ENCODE measurements at regions not wholly inside any gene's neighbourhood (a gene's known extent, or its start where the extent isn't known, plus 50 kb on each side); places are given as distances from the start of the nearest gene placed in this dataset.
"Not testable (repeated sequence)": the region's sequence is repeated elsewhere in the genome, so short reads cannot be mapped to it uniquely, and the experiment has no call there.

DNA sequence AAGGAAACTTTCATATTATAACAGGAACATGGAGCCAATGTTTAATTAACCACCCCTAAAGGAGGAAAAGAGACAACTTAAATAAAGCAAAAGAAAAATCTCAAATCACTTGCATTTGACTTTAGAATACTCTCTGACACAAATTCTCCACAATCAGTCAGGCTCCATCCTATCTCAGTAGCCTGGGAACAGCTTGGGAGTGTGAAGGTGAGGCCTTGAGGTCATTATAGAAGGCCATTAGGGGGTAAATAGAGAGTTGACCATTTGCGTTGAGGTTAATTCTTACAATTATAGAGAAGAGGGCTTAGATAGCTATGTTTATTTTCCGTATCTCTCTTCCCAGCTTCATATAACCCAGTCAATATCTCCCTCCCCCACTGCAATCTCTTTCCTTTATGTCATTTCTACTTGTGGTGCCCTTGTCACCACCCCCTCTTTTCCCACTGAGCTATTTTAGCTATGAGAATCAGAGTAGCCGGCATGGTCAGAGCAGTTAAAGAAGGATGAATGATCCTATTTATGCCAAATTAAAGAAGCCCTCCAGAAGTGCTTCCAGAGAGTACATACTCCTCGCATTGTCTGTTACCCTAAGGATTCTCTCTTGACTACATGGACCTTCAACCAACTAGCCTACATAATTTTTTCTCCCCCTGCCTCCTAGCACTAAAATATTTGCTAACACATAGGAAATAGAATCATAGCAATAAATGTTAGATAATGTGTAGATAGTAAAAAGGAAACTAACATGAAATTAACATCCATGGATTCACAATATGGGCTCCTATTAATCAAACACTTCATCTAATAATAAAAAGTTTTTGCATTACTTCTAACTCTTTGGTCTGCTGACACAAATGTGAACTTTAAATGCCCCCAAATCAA lies 135.2 kb upstream of the KRR1 start:
- no peak for DNase-seq (ENCODE audit: low spot score)

DNA sequence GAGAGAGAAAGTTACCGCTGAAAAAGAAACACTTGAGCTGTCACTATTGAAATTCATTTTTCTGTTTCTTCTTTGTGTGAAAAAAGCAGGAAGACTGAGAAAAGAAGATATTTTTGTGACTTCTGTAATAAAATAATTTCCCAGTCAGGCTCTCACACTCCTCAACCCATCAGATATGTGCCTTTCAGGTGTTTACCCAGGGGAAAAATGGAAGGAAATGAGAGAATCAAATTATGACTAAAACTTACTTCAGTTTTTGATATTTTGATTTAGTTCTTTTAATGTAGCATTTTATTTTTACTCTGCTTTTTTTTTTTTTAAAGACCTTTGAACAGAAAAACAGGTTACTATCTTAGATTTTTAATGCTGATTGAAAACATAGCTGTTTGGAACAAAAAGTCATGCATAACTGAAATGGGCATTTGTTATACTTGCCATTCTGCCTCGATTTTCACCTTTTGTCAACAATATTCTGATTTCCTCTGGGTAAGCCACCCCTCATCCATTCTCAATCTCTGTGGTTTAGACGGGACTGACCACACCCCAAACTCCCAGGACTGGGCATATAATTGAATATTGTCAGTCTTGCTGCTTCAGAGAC lies 133.2 kb upstream of the KRR1 start:
- no peak for DNase-seq (ENCODE audit: low spot score)

DNA sequence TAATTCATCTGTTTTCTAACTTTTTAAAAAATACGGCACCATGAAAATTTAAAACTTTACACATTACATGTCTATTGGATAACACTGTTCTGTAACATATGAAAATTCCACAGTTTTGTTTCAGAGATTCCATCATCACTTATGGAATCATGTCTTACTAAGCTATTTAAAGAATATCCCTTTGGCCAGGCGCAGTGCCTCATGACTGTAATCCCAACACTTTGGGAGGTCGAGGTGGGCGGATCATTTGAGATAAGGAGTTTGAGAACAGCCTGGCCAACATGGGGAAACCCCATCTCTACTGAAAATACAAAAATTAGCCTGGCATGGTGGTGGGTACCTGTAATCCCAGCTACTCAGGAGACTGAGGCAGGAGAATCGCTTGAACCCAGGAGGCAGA lies 131.7 kb upstream of the KRR1 start:
- not testable (repeated sequence) for DNase-seq (ENCODE audit: low spot score)

DNA sequence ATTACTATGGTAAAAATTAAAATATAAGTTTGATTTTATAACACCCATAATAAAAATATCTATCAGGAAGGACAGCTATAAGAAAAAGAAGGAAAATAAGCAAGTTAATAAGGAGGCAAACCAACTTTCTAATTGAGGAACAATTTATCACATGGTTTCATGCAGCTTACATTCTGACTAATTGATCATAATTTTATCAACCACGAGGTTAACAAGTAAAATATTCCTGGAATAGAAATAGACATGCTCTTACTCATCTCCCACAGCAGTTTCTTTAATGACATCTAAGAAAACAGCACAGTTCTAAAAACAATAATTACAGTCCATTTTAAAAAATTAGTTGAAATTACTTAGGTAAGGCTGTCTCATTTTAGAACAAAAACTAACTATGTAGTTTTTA lies 130.8 kb upstream of the KRR1 start:
- DNase-seq (ENCODE audit: low spot score), result no peak

DNA sequence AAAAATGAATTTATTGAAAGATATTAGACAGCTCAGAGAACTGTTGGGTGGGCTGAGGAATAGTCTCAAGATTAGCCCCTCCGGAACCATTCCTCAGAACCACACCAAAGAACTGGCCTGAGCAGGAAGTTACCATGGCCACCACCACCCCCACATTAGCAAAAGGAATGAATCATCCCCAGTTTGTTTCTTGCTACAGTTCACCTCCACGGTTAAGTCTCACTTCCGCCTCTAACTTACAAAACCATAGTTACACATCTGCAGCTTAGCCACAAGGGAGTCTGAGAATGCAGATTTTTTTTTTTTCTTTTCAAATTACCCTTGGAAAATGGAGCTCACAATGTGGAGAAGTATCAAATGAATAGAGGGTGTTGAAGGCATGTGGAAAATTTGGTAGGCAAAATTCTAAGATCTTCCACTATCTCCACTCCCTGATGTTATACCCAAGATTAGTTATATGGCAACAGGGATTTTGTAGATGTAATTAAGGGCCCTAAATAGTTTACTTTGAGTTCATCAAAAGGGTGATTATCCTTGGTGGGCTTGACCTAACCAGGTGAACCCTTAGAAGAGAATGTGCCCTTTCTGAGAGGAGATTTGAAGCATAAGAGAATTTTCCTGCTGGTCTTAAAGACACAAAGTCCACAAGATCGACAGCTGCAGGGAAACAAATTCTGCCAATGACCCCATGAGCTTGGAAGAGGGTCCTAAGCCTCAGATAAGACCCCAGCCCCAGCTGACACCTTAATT lies 129.8 kb upstream of the KRR1 start:
- DNase-seq (ENCODE audit: low spot score), result peak; percentile 83

DNA sequence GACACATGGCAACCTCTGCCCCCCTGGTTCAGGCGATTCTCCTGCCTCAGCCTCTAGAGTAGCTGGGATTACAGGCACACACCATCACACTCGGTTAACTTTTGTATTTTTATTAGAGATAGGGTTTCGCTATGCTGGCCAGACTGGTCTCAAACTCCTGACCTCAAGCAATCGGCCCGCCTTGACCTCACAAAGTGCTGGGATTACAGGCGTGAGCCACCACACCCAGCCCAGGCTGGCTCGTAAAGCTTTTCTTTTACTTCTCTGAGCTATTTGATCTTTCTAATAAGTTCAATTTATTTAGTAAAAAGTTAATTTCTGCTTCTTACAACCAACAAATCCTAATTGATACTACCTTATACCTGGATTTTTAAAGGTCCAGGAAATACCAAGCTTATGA lies 127.4 kb upstream of the KRR1 start:
- no peak for DNase-seq (ENCODE audit: low spot score)

DNA sequence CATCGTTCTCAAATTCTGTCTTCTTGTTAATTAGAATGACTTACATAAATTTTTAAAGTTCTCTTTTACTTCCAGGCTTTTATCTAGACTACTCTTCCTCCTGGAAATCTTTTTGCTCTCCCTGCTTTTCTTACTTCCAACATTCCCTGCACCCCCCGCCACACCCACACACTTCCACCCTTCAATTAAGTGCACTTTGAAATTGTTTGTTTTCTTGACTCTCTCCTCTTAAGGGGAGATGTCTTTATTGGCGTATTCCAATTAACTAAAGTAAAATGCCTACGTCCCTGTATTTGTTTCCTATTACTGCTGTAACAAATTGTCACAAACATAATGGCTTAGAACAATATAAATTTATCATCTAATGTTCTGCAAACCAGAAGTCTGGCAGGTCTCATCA lies 125.2 kb upstream of the KRR1 start:
- DNase-seq (ENCODE audit: low spot score), result no peak

DNA sequence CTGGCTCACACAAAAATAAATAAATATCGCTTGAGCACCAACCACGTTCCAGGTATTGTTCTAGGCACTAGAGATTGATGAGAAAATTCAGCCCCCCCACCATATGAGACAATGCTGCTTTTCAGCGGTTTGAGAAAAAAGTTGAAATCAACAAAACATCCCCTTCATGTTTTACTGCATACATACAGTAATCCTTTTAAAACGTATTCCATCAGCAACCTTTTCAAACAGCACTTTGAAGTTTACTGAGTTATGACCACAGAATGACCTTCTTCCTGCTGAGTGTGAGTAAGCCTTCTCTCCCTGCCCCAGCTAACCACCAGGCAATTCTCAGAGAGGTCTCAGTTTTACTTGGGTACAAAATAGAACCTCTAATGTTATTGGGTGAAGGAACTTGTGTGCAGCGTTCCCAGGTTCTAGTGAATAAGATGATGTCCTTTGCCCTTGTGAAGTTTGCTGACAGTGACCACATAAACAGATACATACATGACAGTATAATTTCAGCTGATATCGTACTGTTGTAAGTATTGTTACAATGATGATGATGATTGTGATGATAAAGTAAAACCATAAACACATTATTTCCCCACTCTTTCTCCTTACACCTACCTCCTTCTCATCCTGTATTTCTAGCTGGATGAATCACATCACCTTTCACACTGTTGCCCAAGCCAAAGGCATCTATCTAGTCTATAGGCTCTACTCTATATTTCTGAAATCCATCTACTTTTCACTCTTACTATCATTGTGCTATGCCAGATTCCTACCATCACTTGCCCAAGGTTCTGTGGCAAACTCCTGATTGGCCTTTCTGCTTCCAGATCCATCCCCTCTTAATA lies 124.4 kb upstream of the KRR1 start:
- peak; percentile 92 for DNase-seq (ENCODE audit: low spot score)

DNA sequence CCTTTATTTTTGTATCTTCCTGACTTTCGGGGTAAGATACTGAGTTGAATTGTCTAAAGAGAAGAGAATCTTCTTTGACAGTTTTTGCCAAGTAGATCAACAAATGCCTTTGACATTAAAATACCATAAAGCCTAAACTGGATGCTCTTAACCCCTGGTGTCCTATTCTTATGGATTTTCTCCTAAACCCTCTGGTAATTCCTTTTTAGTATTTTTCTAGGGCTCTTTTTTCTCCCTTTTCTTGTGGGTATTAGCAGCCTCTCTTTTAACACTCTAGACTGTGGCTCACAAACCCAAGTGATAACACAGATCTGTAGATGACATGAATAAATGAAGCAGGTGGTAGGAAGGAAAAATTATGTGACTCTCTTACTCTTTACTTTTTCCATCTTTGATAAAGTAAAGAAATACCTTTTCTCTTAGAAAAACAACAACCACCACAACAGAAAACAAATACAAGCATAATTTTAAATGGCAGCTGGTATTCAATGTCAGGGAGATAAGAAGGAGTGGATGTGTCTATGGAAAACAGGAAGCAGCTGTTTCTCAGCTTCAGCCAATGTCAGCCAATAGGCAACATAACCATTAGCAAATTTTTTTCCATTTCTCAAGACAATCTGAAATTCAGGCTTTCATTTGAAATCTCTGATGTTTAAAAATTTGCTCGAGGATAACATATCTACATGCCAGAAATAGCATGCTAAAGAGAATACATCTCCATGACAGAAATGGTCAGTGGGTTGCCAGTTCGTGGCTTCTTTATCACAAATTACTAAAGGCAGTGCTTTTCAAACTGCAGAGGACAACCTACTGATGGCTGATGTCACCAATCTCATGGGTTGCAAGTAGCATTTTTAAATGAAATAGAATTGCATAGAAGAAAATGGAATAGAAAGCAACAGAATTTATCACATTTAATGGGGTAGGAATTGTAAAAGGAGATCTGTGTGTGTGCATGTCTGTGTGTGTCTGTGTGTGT lies 123.1 kb upstream of the KRR1 start:
- no peak for DNase-seq (ENCODE audit: low spot score)

DNA sequence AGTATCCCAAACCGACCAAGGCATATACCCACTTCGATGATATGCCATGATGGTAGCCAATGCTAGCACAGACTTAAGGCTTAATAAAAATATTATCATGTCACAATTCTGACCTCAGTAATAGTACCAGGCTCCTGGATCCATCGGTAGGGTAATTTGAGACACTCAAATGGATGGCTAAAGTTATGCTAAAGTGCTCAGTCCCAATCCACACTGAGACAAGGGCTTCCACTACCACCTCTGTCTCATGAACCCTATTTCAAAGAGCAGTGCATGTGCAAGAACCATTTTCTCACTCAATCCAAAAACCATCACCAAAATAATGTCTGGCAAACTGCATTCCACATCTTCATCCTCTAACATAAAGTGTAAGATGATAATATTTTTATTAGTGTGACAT lies 122.4 kb upstream of the KRR1 start:
- no peak for DNase-seq (ENCODE audit: low spot score)

DNA sequence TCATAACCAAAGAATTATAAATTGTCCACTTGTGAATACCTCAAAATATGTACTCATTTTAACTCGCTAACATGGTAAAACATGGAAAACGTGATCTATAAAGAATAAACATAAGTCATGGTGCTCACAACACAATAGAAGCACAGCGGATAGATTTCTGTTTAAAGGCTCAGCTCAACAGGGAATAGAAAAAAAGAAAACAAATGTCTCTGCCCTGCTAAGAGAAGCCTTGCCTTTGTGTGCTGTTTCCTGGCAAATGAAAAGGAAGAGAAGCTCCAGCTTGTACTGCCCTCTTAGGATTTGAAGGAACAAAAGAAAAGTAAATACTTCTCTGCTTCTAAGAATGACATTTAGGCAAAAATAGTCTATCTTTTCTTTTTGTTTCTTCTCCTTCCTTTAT lies 121.0 kb upstream of the KRR1 start:
- no peak for DNase-seq (ENCODE audit: low spot score)

DNA sequence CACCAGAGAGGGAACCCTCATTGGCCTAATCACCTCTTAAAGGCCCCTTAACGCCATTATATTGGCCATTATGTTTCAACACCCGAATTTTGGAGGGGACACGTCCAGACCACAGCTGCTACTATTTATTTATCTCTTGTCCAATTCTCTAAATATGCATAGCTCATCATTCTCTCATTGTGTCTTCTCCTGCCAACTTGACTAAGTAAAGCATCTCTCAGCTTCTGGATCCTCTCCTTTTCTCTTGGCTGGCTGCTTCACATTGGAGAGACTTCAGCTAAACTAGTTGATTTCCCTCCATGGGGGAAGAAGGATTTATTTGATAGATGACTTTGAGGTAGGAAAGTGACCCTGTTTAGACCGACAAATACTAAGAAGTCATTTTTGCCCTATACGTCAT lies 120.4 kb upstream of the KRR1 start:
- no peak for DNase-seq (ENCODE audit: low spot score)

DNA sequence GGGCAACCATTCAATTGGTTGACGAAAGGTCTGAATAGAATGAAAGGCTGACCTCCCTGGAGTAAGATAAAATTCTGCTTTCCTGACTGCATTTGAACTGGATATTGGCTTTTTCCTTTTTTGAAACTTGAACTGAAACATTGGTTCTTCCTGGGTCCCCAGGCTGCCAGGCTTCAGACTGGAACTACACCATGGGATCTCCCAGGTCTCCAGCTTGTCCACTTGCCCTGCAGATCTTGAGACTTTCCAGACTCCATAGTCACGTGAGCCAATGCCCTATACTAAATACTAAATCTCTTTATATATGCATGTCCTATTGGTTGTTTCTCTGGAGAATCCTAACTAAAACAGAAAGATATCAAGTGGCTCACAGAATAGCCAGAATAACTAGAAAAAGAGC lies 118.7 kb upstream of the KRR1 start:
- no peak for DNase-seq (ENCODE audit: low spot score)

DNA sequence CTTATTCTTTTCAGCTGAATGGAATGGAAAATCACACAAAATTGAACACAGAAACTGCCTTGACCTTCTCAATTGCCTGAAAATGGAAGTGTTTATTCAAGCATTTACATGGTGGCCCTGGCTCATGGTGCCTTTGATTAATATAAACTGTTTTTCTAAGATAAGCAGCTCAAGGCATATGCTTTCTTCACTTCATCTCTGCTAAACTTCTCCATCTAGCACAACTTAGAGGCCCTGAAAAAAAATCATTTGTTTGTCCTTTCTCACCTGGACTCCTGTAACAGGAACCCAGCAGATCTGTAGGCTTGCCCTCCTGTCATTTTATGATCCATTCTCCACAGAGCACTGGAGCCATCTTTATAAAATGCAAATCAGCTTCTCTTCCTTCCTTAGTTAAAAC lies 117.5 kb upstream of the KRR1 start:
- no peak for DNase-seq (ENCODE audit: low spot score)

DNA sequence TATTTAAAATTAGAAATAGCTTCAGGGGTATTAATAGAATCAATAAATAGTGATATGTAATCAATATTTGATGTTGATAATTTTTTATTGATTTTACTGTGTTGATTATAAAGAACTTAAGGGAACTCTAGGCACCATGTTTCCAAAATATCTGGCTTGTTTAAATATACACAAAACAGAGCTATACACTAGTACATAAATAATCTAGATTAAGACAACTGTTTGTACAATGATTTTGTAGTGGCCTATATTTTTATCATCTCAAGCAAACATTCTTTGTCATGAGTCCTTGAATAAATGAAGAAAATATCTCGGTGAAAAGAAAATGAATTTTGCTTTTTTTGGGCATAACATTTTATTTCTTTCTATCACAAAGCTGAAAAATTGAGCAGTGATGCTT lies 117.1 kb upstream of the KRR1 start:
- DNase-seq (ENCODE audit: low spot score), result no peak

DNA sequence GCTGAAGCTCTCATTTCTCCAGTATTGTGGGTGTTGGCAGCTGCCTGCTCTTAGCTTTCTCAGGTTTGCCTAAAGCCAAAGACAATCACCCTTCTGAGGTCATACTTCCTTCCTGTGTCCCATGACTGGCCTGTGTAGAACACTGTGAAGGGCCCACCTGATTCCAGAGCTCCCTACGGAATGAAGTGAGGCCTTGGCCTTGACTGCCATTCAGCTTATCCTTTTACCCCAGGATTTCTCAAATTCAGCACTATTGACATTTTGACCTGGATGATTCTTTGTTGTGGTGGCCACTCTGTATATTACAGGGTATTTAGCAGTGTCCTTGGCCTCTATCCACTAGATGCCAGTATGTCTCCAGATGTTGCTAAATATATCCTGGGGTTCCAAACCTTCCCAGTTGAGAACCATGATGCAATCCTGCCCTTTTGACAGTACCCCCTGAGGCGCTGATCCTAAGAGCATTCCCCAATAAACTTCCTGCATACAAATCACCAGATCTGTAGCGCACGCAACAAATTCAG lies 112.3 kb upstream of the KRR1 start:
- peak; percentile 68 for DNase-seq (ENCODE audit: low spot score)

DNA sequence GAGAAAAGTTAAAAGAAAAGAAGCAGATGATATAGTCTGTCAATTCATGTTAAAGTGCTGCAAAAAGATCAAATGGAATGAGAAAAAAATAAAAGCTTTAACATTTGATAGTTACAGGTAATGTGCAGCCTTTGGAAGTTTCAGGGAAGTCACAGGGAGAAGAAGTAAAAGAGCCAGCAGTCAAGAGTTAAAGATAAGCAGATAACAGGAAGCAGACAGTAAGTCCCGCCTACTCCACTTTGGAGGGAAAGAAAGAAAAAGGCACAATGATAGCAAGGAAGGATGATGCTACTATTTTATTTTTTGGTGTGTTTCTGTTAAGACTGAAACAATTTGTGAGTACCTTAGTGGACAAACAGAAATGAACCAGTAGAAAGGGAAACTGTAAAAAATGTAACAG lies 111.1 kb upstream of the KRR1 start:
- no peak for DNase-seq (ENCODE audit: low spot score)

DNA sequence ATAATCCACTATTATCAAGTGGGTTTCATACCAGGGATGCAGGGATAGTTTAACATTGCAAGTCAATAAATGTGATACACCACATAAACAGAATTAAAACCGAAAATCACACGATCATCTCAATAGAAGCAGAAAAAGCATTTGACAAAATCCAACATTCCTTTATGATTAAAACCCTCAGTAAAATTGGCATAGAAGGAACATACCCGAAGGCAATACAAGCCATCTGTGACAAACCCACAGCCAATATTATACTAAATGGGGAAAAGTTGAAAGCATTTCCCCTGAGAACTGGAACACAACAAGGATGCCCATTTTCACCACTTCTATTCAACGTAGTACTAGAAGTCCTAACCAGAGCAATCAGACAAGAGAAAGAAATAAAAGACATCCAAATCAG lies 103.0 kb upstream of the KRR1 start:
- DNase-seq (ENCODE audit: low spot score), result not testable (repeated sequence)

DNA sequence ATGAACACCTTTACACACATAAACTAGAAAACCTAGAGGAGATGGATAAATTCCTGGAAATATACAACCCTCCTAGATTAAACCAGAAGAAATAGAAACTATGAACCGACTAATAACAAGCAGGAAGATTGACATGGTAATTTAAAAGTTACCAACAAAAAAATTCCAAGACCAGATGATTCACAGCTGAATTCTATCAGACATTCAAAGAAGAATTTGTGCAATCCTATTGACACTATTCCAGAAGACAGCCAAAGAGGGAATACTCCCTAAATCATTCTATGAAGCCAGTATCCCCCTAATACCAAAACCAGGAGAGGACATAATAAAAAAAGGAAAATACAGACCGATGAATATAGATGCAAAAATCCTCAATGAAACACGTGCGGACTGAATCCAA lies 102.6 kb upstream of the KRR1 start:
- no peak for DNase-seq (ENCODE audit: low spot score)

DNA sequence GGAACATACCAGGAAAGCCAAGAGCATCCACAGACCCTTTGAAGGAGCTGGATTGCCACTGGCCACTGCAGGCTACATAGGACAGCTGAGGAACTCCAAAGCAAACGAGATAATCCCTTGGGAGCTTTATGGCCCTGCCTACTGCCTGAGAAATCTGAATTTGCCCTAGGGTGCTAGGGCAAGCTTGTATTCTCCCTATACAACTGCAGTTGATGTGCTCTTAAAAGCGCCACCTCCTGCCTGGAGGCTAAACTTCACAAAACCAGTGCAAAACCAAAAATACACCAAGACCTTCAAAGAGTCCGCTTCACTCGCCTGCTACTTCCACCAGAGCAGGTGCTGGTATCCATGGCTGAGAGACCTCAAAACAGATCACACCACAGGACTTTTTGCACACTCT lies 99.6 kb upstream of the KRR1 start:
- DNase-seq (ENCODE audit: low spot score), result no peak

DNA sequence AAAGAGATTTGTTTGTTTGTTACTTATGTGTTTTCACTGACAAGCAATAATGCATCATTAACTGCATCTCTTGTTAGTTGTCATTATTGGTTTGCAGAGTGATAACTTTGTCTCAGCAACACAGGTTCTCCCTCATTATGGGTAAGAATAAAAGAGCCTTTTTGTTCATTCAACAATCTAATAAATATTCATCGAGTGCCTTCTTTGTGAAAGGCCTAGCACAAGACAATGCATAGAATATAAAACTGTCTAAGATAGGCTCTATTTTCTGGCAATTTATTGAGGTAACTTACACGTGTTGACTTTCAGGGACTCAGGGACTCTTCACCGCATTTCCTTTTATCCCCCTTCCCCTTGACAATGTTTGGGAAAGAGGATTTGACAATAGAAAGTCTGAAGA lies 95.5 kb upstream of the KRR1 start:
- DNase-seq (ENCODE audit: low spot score), result no peak

Data from A172 (cell line).